ENCODE measurements at regions not wholly inside any gene's neighbourhood (a gene's known extent, or its start where the extent isn't known, plus 50 kb on each side); places are given as distances from the start of the nearest gene placed in this dataset.

DNA sequence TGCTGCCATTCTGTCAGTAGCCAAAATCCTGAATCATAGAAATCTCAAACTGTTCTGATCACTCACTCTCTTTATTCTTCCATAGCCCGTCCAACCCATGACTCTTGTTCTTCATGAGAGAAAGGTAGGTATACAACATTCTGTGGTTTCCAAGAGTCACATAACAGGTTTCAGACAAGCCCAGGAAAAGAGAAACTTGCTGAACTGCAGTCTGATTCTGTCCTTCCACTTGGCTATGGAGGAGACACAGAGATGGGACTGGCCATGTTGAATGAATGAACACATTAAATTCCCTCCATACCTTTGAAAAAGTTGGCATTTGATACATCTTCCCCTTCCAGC is 880.2 kb upstream of the CELF4 start:
- no peaks in the 10 kb centered on the region for H3K9me3 Mint-ChIP-seq
- no peak for DNase-seq
- Histone ChIP-seq H3K27ac (ENCODE audit: low read depth, low read length) (no peak overlapping the region), H3K27me3 (ENCODE audit: control insufficient read depth, insufficient read depth, low read length, poor library complexity, severe bottlenecking) (peaks cover 3% of the 10 kb centered on the region), H3K9ac (ENCODE audit: extremely low read depth, low read length, poor library complexity, severe bottlenecking) (no peak overlapping the region), H3K36me3 (ENCODE audit: control insufficient read depth, insufficient read depth, low read length) (no peaks in the 10 kb centered on the region), H3K4me3 (ENCODE audit: low read length) (no peak overlapping the region), H3K9me3 (ENCODE audit: control insufficient read depth, low read length) (no peaks in the 10 kb centered on the region), H3K4me1 (ENCODE audit: control insufficient read depth, insufficient read depth, low read length) (no peaks in the 10 kb centered on the region)
- no peak overlapping the region for H3K4me3 Mint-ChIP-seq
- H3K4me1 Mint-ChIP-seq, result peaks cover 21% of the 10 kb centered on the region
- H3K36me3 Mint-ChIP-seq (ENCODE audit: low read depth), result no peaks in the 10 kb centered on the region
- WGBS, 2 experiments (ENCODE audit: insufficient coverage in 1 of 2, insufficient read length in 1 of 2), result 100% methylated on average over 1 of the region's 1 CpG; no CpG with 5 or more reads in 1 of the 2 experiments
- H3K27me3 Mint-ChIP-seq (ENCODE audit: insufficient read depth), result peaks cover 46% of the 10 kb centered on the region
- H3K27ac Mint-ChIP-seq, result no peak overlapping the region
- TF ChIP-seq, protein P1, sequence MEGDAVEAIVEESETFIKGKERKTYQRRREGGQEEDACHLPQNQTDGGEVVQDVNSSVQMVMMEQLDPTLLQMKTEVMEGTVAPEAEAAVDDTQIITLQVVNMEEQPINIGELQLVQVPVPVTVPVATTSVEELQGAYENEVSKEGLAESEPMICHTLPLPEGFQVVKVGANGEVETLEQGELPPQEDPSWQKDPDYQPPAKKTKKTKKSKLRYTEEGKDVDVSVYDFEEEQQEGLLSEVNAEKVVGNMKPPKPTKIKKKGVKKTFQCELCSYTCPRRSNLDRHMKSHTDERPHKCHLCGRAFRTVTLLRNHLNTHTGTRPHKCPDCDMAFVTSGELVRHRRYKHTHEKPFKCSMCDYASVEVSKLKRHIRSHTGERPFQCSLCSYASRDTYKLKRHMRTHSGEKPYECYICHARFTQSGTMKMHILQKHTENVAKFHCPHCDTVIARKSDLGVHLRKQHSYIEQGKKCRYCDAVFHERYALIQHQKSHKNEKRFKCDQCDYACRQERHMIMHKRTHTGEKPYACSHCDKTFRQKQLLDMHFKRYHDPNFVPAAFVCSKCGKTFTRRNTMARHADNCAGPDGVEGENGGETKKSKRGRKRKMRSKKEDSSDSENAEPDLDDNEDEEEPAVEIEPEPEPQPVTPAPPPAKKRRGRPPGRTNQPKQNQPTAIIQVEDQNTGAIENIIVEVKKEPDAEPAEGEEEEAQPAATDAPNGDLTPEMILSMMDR (conservative IDR thresholded peaks at IDR 0.05), result no peak

DNA sequence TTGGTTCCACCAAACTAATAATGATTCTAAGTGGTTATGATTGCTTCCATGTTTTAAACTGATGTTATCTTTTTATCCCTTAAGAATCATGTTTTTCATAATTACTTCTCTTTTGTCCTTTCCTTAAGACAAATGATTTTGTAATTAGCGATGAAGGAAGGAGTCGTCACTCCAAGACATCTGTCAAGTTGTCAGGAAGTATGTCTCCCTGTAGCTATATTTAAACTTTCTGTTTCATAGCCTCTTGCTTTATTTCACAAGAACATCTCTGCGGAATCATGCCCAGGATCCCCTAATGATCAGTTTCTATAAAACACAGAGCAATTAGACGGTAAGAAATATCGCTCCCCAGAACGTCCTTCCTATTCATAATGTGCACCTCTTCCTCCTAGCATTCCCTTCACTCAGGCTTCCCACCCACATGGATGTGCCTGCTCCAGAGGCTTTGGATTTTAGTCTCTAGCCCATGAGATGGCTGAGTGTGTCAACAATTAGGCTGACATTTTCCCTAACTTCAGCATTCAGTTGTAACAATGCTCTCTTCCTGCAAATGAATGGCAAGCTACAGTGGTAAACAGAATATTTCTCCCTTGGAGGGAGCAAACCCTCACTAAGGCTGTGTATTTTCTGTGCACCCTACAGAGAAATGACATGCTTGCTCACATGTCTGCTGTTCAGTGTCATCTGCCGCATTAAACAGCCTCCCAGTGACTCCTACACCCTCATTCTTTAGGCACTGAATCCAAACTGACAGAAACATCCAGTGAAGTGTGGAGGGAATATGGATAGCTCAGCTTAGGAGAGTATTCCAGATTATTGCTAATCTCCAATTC is 879.6 kb upstream of the CELF4 start:
- Mint-ChIP-seq H3K4me3 (no peak overlapping the region), H3K27me3 (ENCODE audit: insufficient read depth) (peaks cover 46% of the 10 kb centered on the region), H3K36me3 (ENCODE audit: low read depth) (no peaks in the 10 kb centered on the region), H3K9me3 (no peaks in the 10 kb centered on the region), H3K27ac (no peak overlapping the region), H3K4me1 (peaks cover 15% of the 10 kb centered on the region)
- TF ChIP-seq, protein P1 (conservative IDR thresholded peaks at IDR 0.05), result no peak
- no peaks in the 10 kb centered on the region for H3K36me3 ChIP-seq (ENCODE audit: control insufficient read depth, insufficient read depth, low read length)
- H3K9ac ChIP-seq (ENCODE audit: extremely low read depth, low read length, poor library complexity, severe bottlenecking), result no peak overlapping the region
- H3K9me3 ChIP-seq (ENCODE audit: control insufficient read depth, low read length), result no peaks in the 10 kb centered on the region
- peaks cover 3% of the 10 kb centered on the region for H3K27me3 ChIP-seq (ENCODE audit: control insufficient read depth, insufficient read depth, low read length, poor library complexity, severe bottlenecking)
- H3K4me3 ChIP-seq (ENCODE audit: low read length), result no peak overlapping the region
- H3K4me1 ChIP-seq (ENCODE audit: control insufficient read depth, insufficient read depth, low read length), result no peaks in the 10 kb centered on the region
- DNase-seq, result no peak
- H3K27ac ChIP-seq (ENCODE audit: low read depth, low read length), result no peak overlapping the region
- 82 to 92% methylated on average over 4 to 7 of the region's 7 CpGs for WGBS, 2 experiments (ENCODE audit: insufficient coverage in 1 of 2, insufficient read length in 1 of 2)

GRCh38 chr18:38427736-38428135 is 862.1 kb upstream of the CELF4 start:
- no peak overlapping the region for H3K27ac Mint-ChIP-seq
- H3K36me3 Mint-ChIP-seq (ENCODE audit: low read depth), result no peaks in the 10 kb centered on the region
- H3K9ac ChIP-seq (ENCODE audit: extremely low read depth, low read length, poor library complexity, severe bottlenecking), result no peak overlapping the region
- H3K4me3 Mint-ChIP-seq, result no peak overlapping the region
- H3K9me3 ChIP-seq (ENCODE audit: control insufficient read depth, low read length), result no peaks in the 10 kb centered on the region
- H3K27me3 Mint-ChIP-seq (ENCODE audit: insufficient read depth), result peaks cover 7% of the 10 kb centered on the region
- peaks cover 4% of the 10 kb centered on the region for H3K27me3 ChIP-seq (ENCODE audit: control insufficient read depth, insufficient read depth, low read length, poor library complexity, severe bottlenecking)
- H3K4me1 Mint-ChIP-seq, result peaks cover 20% of the 10 kb centered on the region
- H3K4me3 ChIP-seq (ENCODE audit: low read length), result no peak overlapping the region
- H3K4me1 ChIP-seq (ENCODE audit: control insufficient read depth, insufficient read depth, low read length), result no peaks in the 10 kb centered on the region
- H3K36me3 ChIP-seq (ENCODE audit: control insufficient read depth, insufficient read depth, low read length), result no peaks in the 10 kb centered on the region
- H3K27ac ChIP-seq (ENCODE audit: low read depth, low read length), result no peak overlapping the region
- 84 to 100% methylated on average over 3 to 4 of the region's 4 CpGs for WGBS, 2 experiments (ENCODE audit: insufficient coverage in 1 of 2, insufficient read length in 1 of 2)
- TF ChIP-seq, protein P1 (conservative IDR thresholded peaks at IDR 0.05), result no peak
- no peaks in the 10 kb centered on the region for H3K9me3 Mint-ChIP-seq
- no peak for DNase-seq

All from endodermal cell (in vitro differentiated cells).